IMR-90 (cell line): ENCODE measurements at regions not wholly inside any gene's neighbourhood (a gene's known extent, or its start where the extent isn't known, plus 50 kb on each side); places are given as distances from the start of the nearest gene placed in this dataset.

Experiments used
- ATAC-seq: fragments of 200-7000 bp; cut with Tn5 transposase; 2 replicates; pipeline ENCODE4 v1.9.1; 2020; ENCODE audit warnings: low read depth, mild to moderate bottlenecking, moderate library complexity
- BruUV-seq: library from RNA; stranded (reverse); fragments of 400-500 nt; replicated peaks from 2 replicates; lab custom pipeline; 2021; lab: Mats Ljungman, UMichigan
- CTCF ChIA-PET: fragments of 300-600 bp; formaldehyde crosslinking; extraction: SDS; loops from one replicate; lab custom pipeline; 2021; ENCODE audit warnings: antibody characterized with exemption; lab: Yijun Ruan, JAX
- POLR2A ChIA-PET: fragments of 300-600 bp; sonication (Branson Sonifier 250); formaldehyde crosslinking; loops from one replicate; lab custom pipeline; 2022; ENCODE audit warnings: antibody characterized with exemption; ENCODE audit not compliant: unreplicated experiment; lab: Charles Lee
- DNase-seq: peaks from one replicate; pipeline ENCODE4 v3.0.0; 2013
- H2AFZ ChIP-seq: replicated peaks from 2 replicates; pipeline ENCODE3; 2013; ENCODE audit warnings: low read length, mild to moderate bottlenecking; ENCODE audit not compliant: poor library complexity
- H2AK5ac ChIP-seq: 2 replicates; pipeline ENCODE4 v1.6.1; 2013; ENCODE audit warnings: low read depth, low read length, inconsistent platforms
- H2AK9ac ChIP-seq: replicated peaks from 2 replicates; pipeline ENCODE3; 2013; ENCODE audit warnings: mild to moderate bottlenecking, low read depth, low read length, moderate library complexity; ENCODE audit not compliant: poor library complexity
- H2BK120ac ChIP-seq: 2 replicates; pipeline ENCODE4 v1.6.1; 2013; ENCODE audit warnings: low read depth, low read length, inconsistent platforms
- H2BK15ac ChIP-seq: 3 replicates; pipeline ENCODE4 v1.6.1; 2013; ENCODE audit warnings: low read depth, low read length, inconsistent platforms
- H2BK20ac ChIP-seq: 2 replicates; pipeline ENCODE4 v1.6.1; 2013; ENCODE audit warnings: low read depth, mild to moderate bottlenecking, inconsistent platforms, low read length, moderate library complexity
- H2BK5ac ChIP-seq: 2 replicates; pipeline ENCODE4 v1.6.1; 2013; ENCODE audit warnings: mild to moderate bottlenecking, low read depth, low read length, inconsistent platforms; ENCODE audit not compliant: poor library complexity, severe bottlenecking
- H3K14ac ChIP-seq: replicated peaks from 2 replicates; pipeline ENCODE4 v1.6.1; 2013; ENCODE audit warnings: low read depth, low read length, inconsistent platforms
- H3K18ac ChIP-seq: 2 replicates; pipeline ENCODE4 v1.6.1; 2013; ENCODE audit warnings: low read depth, low read length, control low read depth
- H3K23ac ChIP-seq: 2 replicates; pipeline ENCODE4 v1.6.1; 2013; ENCODE audit warnings: low read depth, low read length, inconsistent platforms
- H3K27ac ChIP-seq: 2 replicates; pipeline ENCODE4 v1.5.1; 2013; ENCODE audit warnings: mild to moderate bottlenecking, control low read depth, low read length; ENCODE audit not compliant: insufficient read depth
- H3K27me3 ChIP-seq: 2 replicates; pipeline ENCODE4 v1.6.1; 2013; ENCODE audit warnings: low read length; ENCODE audit not compliant: control insufficient read depth, insufficient read depth
- H3K36me3 ChIP-seq: 2 replicates; pipeline ENCODE4 v1.6.1; 2013; ENCODE audit warnings: low read length, mixed read lengths; ENCODE audit not compliant: control insufficient read depth, insufficient read depth
- H3K4ac ChIP-seq: 2 replicates; pipeline ENCODE4 v1.6.1; 2013; ENCODE audit warnings: low read depth, low read length, inconsistent platforms
- H3K4me1 ChIP-seq: 2 replicates; pipeline ENCODE4 v1.6.1; 2013; ENCODE audit warnings: low read length, mixed read lengths; ENCODE audit not compliant: control insufficient read depth, insufficient read depth
- H3K4me2 ChIP-seq: 2 replicates; pipeline ENCODE4 v1.6.1; 2013; ENCODE audit warnings: low read depth, mild to moderate bottlenecking, control low read depth, low read length, moderate library complexity
- H3K4me3 ChIP-seq: 2 replicates; pipeline ENCODE4 v1.5.1; 2013; ENCODE audit warnings: low read depth, mild to moderate bottlenecking, control low read depth, low read length, moderate library complexity; ENCODE audit not compliant: insufficient read depth
- H3K56ac ChIP-seq: 2 replicates; pipeline ENCODE4 v1.6.1; 2013; ENCODE audit warnings: low read length, inconsistent platforms; ENCODE audit not compliant: insufficient read depth; ENCODE audit errors: extremely low read depth
- H3K79me1 ChIP-seq, 2 experiments: 2 replicates each; pipeline ENCODE4 v1.6.1; 2013; ENCODE audit warnings: low read length in 2 of 2, inconsistent platforms in 1 of 2, low read depth in 1 of 2
- H3K9ac ChIP-seq: 2 replicates; pipeline ENCODE4 v1.6.1; 2013; ENCODE audit warnings: low read depth, low read length, control low read depth
- H3K9me1 ChIP-seq: 2 replicates; pipeline ENCODE4 v1.6.1; 2013; ENCODE audit warnings: low read length, inconsistent platforms; ENCODE audit not compliant: insufficient read depth
- H3K9me3 ChIP-seq: 2 replicates; pipeline ENCODE4 v1.6.1; 2013; ENCODE audit warnings: low read length; ENCODE audit not compliant: control insufficient read depth, insufficient read depth
- H4K20me1 ChIP-seq: 2 replicates; pipeline ENCODE4 v1.6.1; 2013; ENCODE audit warnings: low read length, inconsistent platforms; ENCODE audit not compliant: insufficient read depth
- H4K5ac ChIP-seq: 2 replicates; pipeline ENCODE4 v1.6.1; 2013; ENCODE audit warnings: mild to moderate bottlenecking, low read depth, low read length, control low read depth
- H4K8ac ChIP-seq, 2 experiments: 2 replicates each; pipeline ENCODE4 v1.6.1; 2013; ENCODE audit warnings: low read depth in 2 of 2, low read length in 2 of 2, control low read depth in 1 of 2, inconsistent platforms in 1 of 2
- H4K91ac ChIP-seq: 2 replicates; pipeline ENCODE4 v1.6.1; 2013; ENCODE audit warnings: low read depth, low read length, inconsistent platforms; ENCODE audit not compliant: insufficient read depth
- BHLHE40 ChIP-seq: fragments of 150-350 bp; IDR thresholded peaks from 2 replicates; pipeline ENCODE4 v1.6.1; 2016; ENCODE audit warnings: mild to moderate bottlenecking, low read depth, low read length
- CEBPB ChIP-seq: IDR thresholded peaks from 2 replicates; pipeline ENCODE4 v1.6.1; 2012; ENCODE audit warnings: low read depth, low read length, improper control_type of control experiment
- CHD1 ChIP-seq: IDR thresholded peaks from 2 replicates; pipeline ENCODE4 v1.6.1; 2012; ENCODE audit warnings: low read depth, low read length, improper control_type of control experiment
- FOS ChIP-seq: fragments of 150-350 bp; IDR thresholded peaks from 2 replicates; pipeline ENCODE4 v1.6.1; 2016; ENCODE audit warnings: low read depth, low read length
- MAFK ChIP-seq: IDR thresholded peaks from 2 replicates; pipeline ENCODE4 v1.6.1; 2012; ENCODE audit warnings: low read depth, low read length, improper control_type of control experiment
- MAZ ChIP-seq: IDR thresholded peaks from 2 replicates; pipeline ENCODE4 v1.6.1; 2012; ENCODE audit warnings: low read depth, mild to moderate bottlenecking, low read length, improper control_type of control experiment, moderate library complexity, borderline replicate concordance
- MXI1 ChIP-seq: IDR thresholded peaks from 2 replicates; pipeline ENCODE4 v1.6.1; 2012; ENCODE audit warnings: low read depth, mild to moderate bottlenecking, low read length, moderate library complexity, borderline replicate concordance
- NFE2L2 ChIP-seq: fragments of 150-350 bp; IDR thresholded peaks from 2 replicates; pipeline ENCODE4 v1.6.1; 2016; ENCODE audit warnings: low read depth, mild to moderate bottlenecking, low read length
- POLR2A ChIP-seq: IDR thresholded peaks from 2 replicates; pipeline ENCODE4 v1.6.1; 2012; ENCODE audit warnings: mild to moderate bottlenecking, low read depth, low read length
- RAD21 ChIP-seq: IDR thresholded peaks from 2 replicates; pipeline ENCODE4 v1.6.1; 2012; ENCODE audit warnings: low read length, improper control_type of control experiment
- RCOR1 ChIP-seq: IDR thresholded peaks from 2 replicates; pipeline ENCODE4 v1.6.1; 2012; ENCODE audit warnings: mild to moderate bottlenecking, low read length, improper control_type of control experiment; ENCODE audit not compliant: insufficient replicate concordance
- RFX5 ChIP-seq: IDR thresholded peaks from 2 replicates; pipeline ENCODE4 v1.8.0; 2012; ENCODE audit warnings: low read depth, mild to moderate bottlenecking, low read length, moderate library complexity
- SMC3 ChIP-seq: fragments of 150-350 bp; IDR thresholded peaks from 2 replicates; pipeline ENCODE4 v1.6.1; 2016; ENCODE audit warnings: low read depth, mild to moderate bottlenecking, antibody characterized with exemption, low read length, moderate library complexity
- WGBS, 2 experiments: methylation state at CpG; one replicate each; pipeline versions ENCODE4 v1.1.5 to v1.1.7; 2013; ENCODE audit warnings: missing lambda C conversion rate in 2 of 2; ENCODE audit not compliant: insufficient read length in 1 of 2; ENCODE audit errors: extremely low coverage in 2 of 2; 5-methylcytosine and 5-hydroxymethylcytosine counted together
- dilution Hi-C: fragments of 300-500 bp; cut with HindIII; formaldehyde crosslinking; loops from one replicate; pipeline ENCODE4 v1.14.3; 2018; ENCODE audit warnings: low sequenced_read_pairs; ENCODE audit not compliant: unreplicated experiment
- in situ Hi-C: fragments of 300-500 bp; cut with MboI; formaldehyde crosslinking; loops from 3 replicates; pipeline ENCODE4 v1.14.3; 2019; ENCODE audit warnings: low sequenced_read_pairs, inconsistent platforms, mixed read lengths
- intact Hi-C: fragments of 100-400 bp; cut with micrococcal nuclease; formaldehyde crosslinking; loops from 2 replicates; pipeline ENCODE4 v1.10.0; 2022
- TF ChIP-seq, protein P1 (sequence below): conservative IDR thresholded peaks from 2 replicates; pipeline ENCODE4 v1.5.1; 2012; ENCODE audit warnings: mild to moderate bottlenecking, low read depth, low read length, improper control_type of control experiment
- TF ChIP-seq, protein P2 (sequence below): fragments of 150-350 bp; IDR thresholded peaks from 2 replicates; pipeline ENCODE4 v1.6.1; 2016; ENCODE audit warnings: low read depth, mild to moderate bottlenecking, low read length, moderate library complexity, borderline replicate concordance
- TF ChIP-seq, protein P3 (sequence below): fragments of 150-350 bp; IDR thresholded peaks from 2 replicates; pipeline ENCODE4 v1.6.1; 2017; ENCODE audit warnings: mild to moderate bottlenecking, antibody characterized with exemption, low read length, low read depth

DNA sequence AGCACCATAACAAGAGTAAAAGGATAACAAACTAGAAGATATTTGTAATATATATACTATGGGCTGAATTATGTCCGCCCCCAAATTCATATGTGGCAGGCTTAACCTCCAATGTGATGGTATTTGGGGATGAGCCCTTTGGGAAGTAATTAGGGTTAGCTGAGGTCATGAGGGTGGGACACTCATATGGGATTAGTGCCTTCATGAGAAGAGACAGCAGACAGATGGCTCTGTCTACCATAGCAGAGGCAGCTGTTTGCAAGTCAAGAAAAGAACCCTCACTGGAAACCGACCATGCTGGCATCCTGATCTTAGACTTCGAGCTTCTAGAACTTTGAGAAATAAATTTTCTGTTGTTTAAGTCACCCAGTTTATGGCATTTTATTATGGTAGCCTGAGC lies 303.6 kb downstream of the LMO4 start:
- WGBS, 2 experiments, result no CpG with 5 or more reads among the region's 3 CpGs
- no peak overlapping the region for H2AFZ ChIP-seq
- no peak overlapping the region for H3K4me3 ChIP-seq
- no peak overlapping the region for H4K91ac ChIP-seq
- no peak overlapping the region for H3K27ac ChIP-seq
- no peak overlapping the region for H3K4me2 ChIP-seq
- no peak for DNase-seq
- H3K18ac ChIP-seq, result no peak overlapping the region
- ATAC-seq, result no peak
- no peaks in the 10 kb centered on the region for H3K36me3 ChIP-seq
- ChIA-PET CTCF (no interaction called here), POLR2A (no interaction called here)
- H4K20me1 ChIP-seq, result no peaks in the 10 kb centered on the region
- H3K79me1 ChIP-seq, result no peaks in the 10 kb centered on the region
- in situ Hi-C loops (no loop called here), dilution Hi-C loops (no loop called here), intact Hi-C loops (no loop called here)
- no peak overlapping the region for H4K5ac ChIP-seq
- no peak overlapping the region for H2BK120ac ChIP-seq
- no peak overlapping the region for H2AK5ac ChIP-seq
- no peak overlapping the region for H3K4ac ChIP-seq
- no peak overlapping the region for H2BK20ac ChIP-seq
- no peaks in the 10 kb centered on the region for H3K4me1 ChIP-seq
- H2BK5ac ChIP-seq, result no peak overlapping the region
- BruUV-seq, result no TSS peak
- no peak overlapping the region for H3K56ac ChIP-seq
- H3K23ac ChIP-seq, result no peak overlapping the region
- TF ChIP-seq MAFK, result no peak
- TF ChIP-seq SMC3, result no peak
- no peak for TF ChIP-seq RCOR1
- TF ChIP-seq CEBPB, result no peak
- TF ChIP-seq, protein P1, sequence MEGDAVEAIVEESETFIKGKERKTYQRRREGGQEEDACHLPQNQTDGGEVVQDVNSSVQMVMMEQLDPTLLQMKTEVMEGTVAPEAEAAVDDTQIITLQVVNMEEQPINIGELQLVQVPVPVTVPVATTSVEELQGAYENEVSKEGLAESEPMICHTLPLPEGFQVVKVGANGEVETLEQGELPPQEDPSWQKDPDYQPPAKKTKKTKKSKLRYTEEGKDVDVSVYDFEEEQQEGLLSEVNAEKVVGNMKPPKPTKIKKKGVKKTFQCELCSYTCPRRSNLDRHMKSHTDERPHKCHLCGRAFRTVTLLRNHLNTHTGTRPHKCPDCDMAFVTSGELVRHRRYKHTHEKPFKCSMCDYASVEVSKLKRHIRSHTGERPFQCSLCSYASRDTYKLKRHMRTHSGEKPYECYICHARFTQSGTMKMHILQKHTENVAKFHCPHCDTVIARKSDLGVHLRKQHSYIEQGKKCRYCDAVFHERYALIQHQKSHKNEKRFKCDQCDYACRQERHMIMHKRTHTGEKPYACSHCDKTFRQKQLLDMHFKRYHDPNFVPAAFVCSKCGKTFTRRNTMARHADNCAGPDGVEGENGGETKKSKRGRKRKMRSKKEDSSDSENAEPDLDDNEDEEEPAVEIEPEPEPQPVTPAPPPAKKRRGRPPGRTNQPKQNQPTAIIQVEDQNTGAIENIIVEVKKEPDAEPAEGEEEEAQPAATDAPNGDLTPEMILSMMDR, result no peak
- TF ChIP-seq RFX5, result no peak
- TF ChIP-seq FOS, result no peak
- no peak for TF ChIP-seq MAZ
- TF ChIP-seq, protein P2, sequence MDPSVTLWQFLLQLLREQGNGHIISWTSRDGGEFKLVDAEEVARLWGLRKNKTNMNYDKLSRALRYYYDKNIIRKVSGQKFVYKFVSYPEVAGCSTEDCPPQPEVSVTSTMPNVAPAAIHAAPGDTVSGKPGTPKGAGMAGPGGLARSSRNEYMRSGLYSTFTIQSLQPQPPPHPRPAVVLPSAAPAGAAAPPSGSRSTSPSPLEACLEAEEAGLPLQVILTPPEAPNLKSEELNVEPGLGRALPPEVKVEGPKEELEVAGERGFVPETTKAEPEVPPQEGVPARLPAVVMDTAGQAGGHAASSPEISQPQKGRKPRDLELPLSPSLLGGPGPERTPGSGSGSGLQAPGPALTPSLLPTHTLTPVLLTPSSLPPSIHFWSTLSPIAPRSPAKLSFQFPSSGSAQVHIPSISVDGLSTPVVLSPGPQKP, result no peak
- no peak for TF ChIP-seq RAD21
- TF ChIP-seq POLR2A, result no peak
- no peak for TF ChIP-seq NFE2L2
- TF ChIP-seq, protein P3, sequence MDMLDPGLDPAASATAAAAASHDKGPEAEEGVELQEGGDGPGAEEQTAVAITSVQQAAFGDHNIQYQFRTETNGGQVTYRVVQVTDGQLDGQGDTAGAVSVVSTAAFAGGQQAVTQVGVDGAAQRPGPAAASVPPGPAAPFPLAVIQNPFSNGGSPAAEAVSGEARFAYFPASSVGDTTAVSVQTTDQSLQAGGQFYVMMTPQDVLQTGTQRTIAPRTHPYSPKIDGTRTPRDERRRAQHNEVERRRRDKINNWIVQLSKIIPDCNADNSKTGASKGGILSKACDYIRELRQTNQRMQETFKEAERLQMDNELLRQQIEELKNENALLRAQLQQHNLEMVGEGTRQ, result no peak
- TF ChIP-seq MXI1, result no peak
- TF ChIP-seq BHLHE40, result no peak
- no peak for TF ChIP-seq CHD1
- no peak overlapping the region for H2BK15ac ChIP-seq
- no peaks in the 10 kb centered on the region for H3K9me1 ChIP-seq
- H3K9me3 ChIP-seq, result no peaks in the 10 kb centered on the region
- H3K27me3 ChIP-seq, result no peaks in the 10 kb centered on the region
- H3K14ac ChIP-seq, result no peak overlapping the region
- no peak overlapping the region for H4K8ac ChIP-seq
- no peak overlapping the region for H2AK9ac ChIP-seq
- no peak overlapping the region for H3K9ac ChIP-seq
